ENCODE measurements at regions not wholly inside any gene's neighbourhood (a gene's known extent, or its start where the extent isn't known, plus 50 kb on each side); places are given as distances from the start of the nearest gene placed in this dataset.
"Not testable (repeated sequence)": the region's sequence is repeated elsewhere in the genome, so short reads cannot be mapped to it uniquely, and the experiment has no call there.

DNA sequence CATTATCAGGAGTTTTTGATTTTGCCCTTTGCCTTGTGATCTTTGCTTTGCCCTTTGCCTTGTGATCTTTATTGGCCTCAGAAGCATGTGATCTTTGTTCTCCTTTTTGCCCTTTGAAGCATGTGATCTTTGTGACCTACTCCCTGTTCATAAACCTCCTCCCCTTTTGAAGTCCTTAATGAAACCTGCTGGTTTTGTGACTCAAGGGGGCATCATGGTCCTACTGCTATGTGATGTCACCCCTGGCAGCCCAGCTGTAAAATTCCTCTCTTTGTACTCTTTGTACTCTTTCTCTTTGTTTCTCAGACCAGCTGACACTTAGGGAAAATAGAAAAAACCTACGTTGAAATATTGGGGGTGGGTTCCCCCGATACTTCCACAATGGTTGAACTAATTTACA lies 356.1 kb upstream of the NRP1 start:
- TF ChIP-seq, protein P1, sequence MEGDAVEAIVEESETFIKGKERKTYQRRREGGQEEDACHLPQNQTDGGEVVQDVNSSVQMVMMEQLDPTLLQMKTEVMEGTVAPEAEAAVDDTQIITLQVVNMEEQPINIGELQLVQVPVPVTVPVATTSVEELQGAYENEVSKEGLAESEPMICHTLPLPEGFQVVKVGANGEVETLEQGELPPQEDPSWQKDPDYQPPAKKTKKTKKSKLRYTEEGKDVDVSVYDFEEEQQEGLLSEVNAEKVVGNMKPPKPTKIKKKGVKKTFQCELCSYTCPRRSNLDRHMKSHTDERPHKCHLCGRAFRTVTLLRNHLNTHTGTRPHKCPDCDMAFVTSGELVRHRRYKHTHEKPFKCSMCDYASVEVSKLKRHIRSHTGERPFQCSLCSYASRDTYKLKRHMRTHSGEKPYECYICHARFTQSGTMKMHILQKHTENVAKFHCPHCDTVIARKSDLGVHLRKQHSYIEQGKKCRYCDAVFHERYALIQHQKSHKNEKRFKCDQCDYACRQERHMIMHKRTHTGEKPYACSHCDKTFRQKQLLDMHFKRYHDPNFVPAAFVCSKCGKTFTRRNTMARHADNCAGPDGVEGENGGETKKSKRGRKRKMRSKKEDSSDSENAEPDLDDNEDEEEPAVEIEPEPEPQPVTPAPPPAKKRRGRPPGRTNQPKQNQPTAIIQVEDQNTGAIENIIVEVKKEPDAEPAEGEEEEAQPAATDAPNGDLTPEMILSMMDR (conservative IDR thresholded peaks at IDR 0.05; ENCODE audit: low read depth, low read length) = not testable (repeated sequence)
- not testable (repeated sequence) for TF ChIP-seq EZH2 (IDR thresholded peaks at IDR 0.05; ENCODE audit: borderline replicate concordance, low read depth, low read length, poor library complexity, severe bottlenecking)
